ENCODE measurements at regions not wholly inside any gene's neighbourhood (a gene's known extent, or its start where the extent isn't known, plus 50 kb on each side); places are given as distances from the start of the nearest gene placed in this dataset.

- DNase-seq (ENCODE audit: low read depth): no peak
These were observed 90.3 kb upstream of the TMEM17 start for GRCh38 chr2:62596061-62596921.

GRCh38 chr2:62595474-62595873 is 89.5 kb upstream of the TMEM17 start:
- DNase-seq (ENCODE audit: low read depth): no peak

DNA sequence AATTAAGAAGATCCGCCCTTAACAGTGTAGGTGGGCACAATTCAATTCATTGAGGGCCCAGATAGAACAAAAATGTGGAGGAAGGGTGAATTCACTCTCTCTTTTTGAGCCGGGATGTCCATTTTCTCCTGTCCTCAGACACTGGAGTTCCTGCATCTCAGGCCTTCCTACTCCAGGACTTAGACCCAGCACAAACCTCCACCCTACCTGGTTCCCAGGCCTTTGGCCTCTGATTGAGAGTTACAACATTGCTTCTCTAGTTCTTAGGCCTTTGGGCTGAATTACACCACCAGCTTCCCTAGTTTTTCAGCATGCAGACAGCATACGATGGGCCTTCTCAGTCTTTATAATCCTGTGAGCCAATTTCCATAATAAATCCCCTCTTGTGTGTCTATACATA is 87.8 kb upstream of the TMEM17 start:
- no peak for DNase-seq (ENCODE audit: low read depth)

DNA sequence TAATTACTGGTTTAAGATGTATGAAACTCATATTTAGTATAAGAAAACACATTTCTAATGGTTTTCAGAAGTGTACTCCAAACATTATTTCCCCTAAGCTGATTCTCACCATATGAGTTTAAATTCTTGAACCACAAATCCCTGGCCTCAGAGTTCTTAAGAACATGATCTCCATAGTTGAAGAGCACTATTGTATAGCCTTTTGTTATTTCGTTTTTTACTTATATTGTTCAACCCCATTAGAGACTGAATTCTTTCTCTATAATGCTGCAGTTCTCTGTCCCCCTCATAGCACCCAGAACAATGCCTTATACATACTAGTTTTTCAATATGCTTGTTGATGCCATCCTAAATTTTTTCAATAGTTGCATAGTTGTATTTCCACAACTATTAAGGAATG is 85.5 kb upstream of the TMEM17 start:
- no peak for DNase-seq (ENCODE audit: low read depth)

DNA sequence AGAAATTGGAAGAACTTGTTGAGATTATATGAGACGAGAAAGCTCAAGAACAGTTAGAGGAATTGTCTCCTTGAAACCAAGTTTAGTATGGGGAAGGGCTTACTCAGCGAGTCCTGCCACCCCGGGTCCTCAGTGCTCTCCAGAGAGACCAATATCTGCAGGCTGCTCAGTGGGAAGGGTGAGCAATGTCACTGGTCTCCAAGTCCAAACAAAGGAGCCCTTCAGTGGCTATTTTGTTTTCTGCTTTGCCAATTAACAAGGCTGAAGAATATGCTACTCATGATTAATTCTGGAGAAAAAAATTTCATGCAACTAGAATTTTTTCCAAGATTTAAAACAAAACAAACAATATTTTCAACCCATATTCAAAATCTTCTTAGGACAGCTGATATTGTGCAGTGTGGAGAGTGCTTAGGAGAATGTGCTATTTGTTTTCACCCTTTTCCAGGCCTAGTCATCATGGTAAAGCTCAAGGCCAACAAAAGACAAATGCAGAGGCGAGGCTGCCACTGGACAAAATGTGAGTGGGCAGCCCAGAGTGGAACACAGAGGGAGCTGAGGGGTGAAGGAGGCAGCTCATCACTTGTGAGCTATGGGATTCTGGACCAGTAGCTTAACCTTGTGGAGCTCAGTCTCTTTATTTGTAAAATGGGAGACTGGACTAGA is 83.8 kb upstream of the TMEM17 start:
- DNase-seq (ENCODE audit: low read depth): no peak

DNA sequence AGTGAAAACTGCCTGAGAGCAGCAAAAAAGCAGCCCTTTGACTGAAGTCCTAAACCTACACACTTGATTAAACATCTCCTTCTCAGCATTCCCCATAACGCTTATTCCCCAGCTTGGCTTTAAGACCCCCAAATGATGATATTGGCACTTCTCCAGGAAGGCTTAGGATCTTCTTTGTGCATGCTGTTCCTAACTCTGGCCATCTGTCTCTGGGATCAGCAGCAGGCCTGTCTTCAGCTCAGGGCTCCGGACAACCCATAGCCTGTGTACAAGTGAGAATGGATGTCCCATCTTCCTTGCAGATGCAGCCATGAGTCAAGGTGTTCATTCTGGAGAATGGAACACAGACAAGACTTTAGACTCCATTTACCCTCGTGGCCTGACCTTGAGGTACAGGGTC is 81.6 kb upstream of the TMEM17 start:
- DNase-seq (ENCODE audit: low read depth): peak; percentile 54

GRCh38 chr2:62586981-62587380 is 81.0 kb upstream of the TMEM17 start:
- DNase-seq (ENCODE audit: low read depth): peak; percentile 84

GRCh38 chr2:62578803-62579640 is 73.0 kb upstream of the TMEM17 start:
- DNase-seq (ENCODE audit: low read depth): no peak

GRCh38 chr2:62577994-62578781 is 72.2 kb upstream of the TMEM17 start:
- no peak for DNase-seq (ENCODE audit: low read depth)

GRCh38 chr2:62576276-62576939 is 70.4 kb upstream of the TMEM17 start:
- no peak for DNase-seq (ENCODE audit: low read depth)

DNA sequence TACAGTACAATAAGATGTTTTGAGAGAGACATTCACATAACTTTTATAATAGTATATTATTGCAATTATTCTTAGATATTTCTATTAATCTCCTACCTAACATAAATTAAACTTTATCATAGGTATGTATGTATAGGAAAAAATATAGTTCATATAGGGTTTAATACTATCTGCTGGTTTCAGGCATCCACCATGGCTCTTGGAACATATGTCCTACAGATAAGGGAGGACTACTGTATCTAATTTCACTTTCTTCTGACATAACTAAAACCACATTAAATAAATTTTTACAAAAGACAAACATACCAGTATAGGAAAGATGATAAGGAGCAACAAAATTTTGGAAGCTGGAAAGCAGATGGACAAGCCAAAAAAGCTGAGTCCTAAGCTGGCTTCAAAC is 67.9 kb upstream of the TMEM17 start:
- no peak for DNase-seq (ENCODE audit: low read depth)

DNA sequence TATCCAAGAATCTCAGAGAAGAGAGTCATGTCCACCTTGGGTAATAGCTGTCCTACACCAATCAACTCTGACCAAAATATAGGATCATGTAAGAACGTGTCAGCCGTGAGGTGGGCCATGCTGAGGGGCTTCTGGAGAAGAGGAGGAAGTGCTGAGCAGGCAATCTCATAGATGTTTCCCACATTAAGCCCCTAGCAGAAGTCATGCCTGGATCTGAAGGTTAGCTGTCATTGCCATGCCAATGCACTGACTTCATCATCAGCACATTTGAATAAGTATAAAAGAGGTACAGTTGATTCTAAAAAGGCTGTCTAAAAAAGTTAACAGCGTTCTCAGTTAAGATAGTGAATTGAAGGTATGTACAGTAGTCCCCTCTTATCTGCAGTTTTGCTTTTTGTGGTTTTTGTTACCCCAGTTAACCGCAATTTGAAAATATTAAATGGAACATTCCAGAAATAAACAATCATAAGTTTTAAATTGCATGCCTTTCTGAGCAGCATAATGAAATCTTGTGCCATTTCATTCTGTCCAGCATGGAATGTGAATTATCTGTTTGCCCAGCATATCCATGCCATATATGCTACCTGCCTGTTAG is 67.2 kb upstream of the TMEM17 start:
- no peak for DNase-seq (ENCODE audit: low read depth)

- no peak for DNase-seq (ENCODE audit: low read depth)
These were observed 65.1 kb upstream of the TMEM17 start for GRCh38 chr2:62570861-62571698.

DNA sequence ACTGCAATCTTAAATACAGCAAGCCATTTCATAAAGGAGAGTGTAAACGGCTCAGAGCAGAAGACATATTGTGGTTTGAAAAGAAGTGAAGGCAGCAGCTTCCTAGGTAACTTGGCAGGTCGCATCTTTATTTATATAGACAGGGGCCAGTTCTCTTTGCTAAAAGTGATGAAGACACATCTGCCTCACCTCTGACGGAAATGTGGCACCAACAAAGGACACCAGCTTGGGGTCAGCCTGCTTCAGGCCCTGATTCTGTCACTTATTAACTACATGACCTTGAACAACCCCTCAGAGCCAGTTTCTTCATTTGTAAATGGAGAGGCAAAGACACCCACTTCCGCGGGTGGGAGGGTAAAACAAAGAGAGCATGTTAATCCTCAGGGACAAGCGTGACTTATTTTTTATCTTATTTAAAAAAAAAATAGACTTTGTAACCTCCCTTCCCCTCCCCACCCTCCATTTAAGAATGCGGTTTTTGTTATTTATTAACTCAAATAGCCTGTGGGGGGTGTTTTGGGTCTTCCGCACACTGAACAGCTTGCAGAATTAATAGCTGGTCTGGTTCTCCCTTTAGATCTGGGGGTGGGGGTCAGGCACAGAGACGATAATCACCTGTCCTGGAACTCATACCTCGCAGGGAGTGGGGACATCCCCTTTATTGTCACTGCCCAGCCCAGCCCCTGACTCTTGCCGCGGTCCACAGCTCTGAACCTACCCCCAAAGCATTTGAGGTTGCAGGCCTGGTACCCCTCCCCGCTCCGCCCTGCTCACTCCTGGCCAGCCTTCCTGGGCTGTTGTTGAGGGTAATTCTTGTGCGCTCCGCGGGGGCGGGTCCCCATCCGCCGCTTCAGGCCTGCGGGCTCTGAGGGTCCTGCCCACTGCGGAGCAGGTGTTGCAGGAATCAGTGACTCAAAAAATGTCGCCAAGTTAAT is 64.2 kb upstream of the TMEM17 start:
- no peak for DNase-seq (ENCODE audit: low read depth)

DNA sequence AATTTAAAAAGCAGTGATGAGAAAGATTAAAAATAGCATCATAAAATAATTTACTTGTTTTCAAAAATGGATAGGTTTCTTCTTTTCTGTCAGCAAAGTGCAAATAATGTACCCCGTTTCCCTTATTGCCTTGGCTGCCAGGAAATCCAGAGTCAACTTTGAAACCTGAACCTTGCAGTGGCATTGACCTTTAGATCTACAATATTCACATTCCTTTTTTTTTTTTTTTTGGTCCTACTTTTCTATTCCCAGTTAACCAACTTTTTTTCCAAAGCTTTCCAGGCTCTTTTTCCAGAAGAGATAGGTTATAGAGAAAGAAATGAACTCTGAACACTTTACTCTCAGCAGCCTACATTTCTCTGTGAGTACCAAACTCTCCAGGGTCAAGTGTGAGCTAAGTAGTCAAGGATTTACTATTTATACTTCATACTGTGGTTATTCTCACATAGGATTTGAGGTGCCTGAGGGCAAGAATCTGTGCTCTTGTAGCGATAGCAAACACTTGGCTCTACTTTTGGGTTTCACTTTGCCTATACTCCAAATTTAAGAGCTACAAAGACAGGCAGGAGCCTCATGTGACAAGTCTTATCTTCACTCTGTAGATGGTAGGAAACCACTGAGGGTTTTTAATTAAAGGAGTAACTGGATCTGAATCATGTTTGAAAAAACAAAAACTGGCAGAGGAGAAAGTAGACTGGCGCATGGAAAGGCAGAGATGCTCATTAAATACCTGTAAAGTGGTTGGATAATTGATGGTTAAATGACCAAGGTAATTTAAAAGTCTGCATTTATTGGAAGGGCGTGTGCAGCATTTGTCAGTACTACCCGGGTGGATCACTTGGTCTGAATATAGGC is 63.2 kb upstream of the TMEM17 start:
- DNase-seq (ENCODE audit: low read depth): peak; percentile 20

- no peak for DNase-seq (ENCODE audit: low read depth)
These were observed 62.1 kb upstream of the TMEM17 start for GRCh38 chr2:62568074-62568473.

GRCh38 chr2:62567669-62568068 is 61.7 kb upstream of the TMEM17 start:
- DNase-seq (ENCODE audit: low read depth): no peak

Data from myocyte (in vitro differentiated cells).